Hepatocyte (in vitro differentiated cells): ENCODE measurements at regions not wholly inside any gene's neighbourhood (a gene's known extent, or its start where the extent isn't known, plus 50 kb on each side); places are given as distances from the start of the nearest gene placed in this dataset.

ENCODE experiments used
- CTCF ChIP-seq: fragments of 200-600 bp; sonication (generic); IDR thresholded peaks from 2 replicates; pipeline ENCODE4 v1.5.1; 2016; ENCODE audit warnings: antibody characterized with exemption, mild to moderate bottlenecking; ENCODE audit not compliant: poor library complexity
- EZH2phosphoT487 ChIP-seq: fragments of 200-600 bp; sonication (generic); IDR thresholded peaks from one replicate; pipeline ENCODE4 v1.6.1; 2018; ENCODE audit warnings: antibody characterized with exemption, mild to moderate bottlenecking, low read depth, moderate library complexity; ENCODE audit not compliant: unreplicated experiment, severe bottlenecking

- no peak for TF ChIP-seq EZH2phosphoT487
- TF ChIP-seq CTCF: no peak
These were observed 362.6 kb downstream of the TMEM121 start for GRCh38 chr14:105888784-105889665.
